ENCODE measurements at regions not wholly inside any gene's neighbourhood (a gene's known extent, or its start where the extent isn't known, plus 50 kb on each side); places are given as distances from the start of the nearest gene placed in this dataset.

- H3K9me3 ChIP-seq (replicated peaks in 1 of 2; ENCODE audit: control insufficient read depth in 2 of 2, insufficient read depth in 1 of 2, low read depth in 1 of 2, low read length in 2 of 2) = no peaks in the 10 kb centered on the region
- no peak overlapping the region for H2AK5ac ChIP-seq (ENCODE audit: low read depth, low read length)
- H3K4me2 ChIP-seq (ENCODE audit: insufficient read depth, low read length, poor library complexity, severe bottlenecking) = no peak overlapping the region
- H3K4ac ChIP-seq (ENCODE audit: low read length) = no peak overlapping the region
- H4K91ac ChIP-seq (ENCODE audit: low read depth, low read length, poor library complexity) = no peak overlapping the region
- H3K79me1 ChIP-seq (ENCODE audit: low read depth, low read length) = no peaks in the 10 kb centered on the region
- no peak overlapping the region for H4K8ac ChIP-seq (ENCODE audit: low read depth, low read length)
- H3K4me3 ChIP-seq (ENCODE audit: low read length in 2 of 2) = no peak overlapping the region
- no peak overlapping the region for H2BK15ac ChIP-seq (ENCODE audit: low read length)
- H2BK12ac ChIP-seq (ENCODE audit: low read length) = no peak overlapping the region
- no peak for DNase-seq (ENCODE audit: low spot score)
- no peak overlapping the region for H2BK120ac ChIP-seq (ENCODE audit: low read depth, low read length)
- H3K23ac ChIP-seq (ENCODE audit: low read depth, low read length, poor library complexity) = no peak overlapping the region
- no peak overlapping the region for H3K18ac ChIP-seq (ENCODE audit: low read length)
- H3K4me1 ChIP-seq (ENCODE audit: control insufficient read depth in 2 of 2, insufficient read depth in 1 of 2, low read depth in 1 of 2, low read length in 2 of 2) = no peaks in the 10 kb centered on the region
- H3K27ac ChIP-seq (replicated peaks; ENCODE audit: low read length) = no peak overlapping the region
- no peaks in the 10 kb centered on the region for H3K27me3 ChIP-seq (ENCODE audit: control insufficient read depth in 3 of 3, insufficient read depth in 3 of 3, low read depth in 1 of 3, low read length in 3 of 3)
- no peaks in the 10 kb centered on the region for H3K36me3 ChIP-seq (replicated peaks in 1 of 2; ENCODE audit: control insufficient read depth in 2 of 2, insufficient read depth in 2 of 2, low read length in 2 of 2)
- no peak overlapping the region for H3K14ac ChIP-seq (ENCODE audit: low read length)
- H2AFZ ChIP-seq (ENCODE audit: low read length) = no peak overlapping the region
- no peak overlapping the region for H2BK5ac ChIP-seq (ENCODE audit: low read length)
- H3K9ac ChIP-seq (ENCODE audit: low read depth, low read length, poor library complexity) = no peak overlapping the region
Measured at GRCh38 chr1:90273241-90273774, 278.4 kb downstream of the ZNF326 start.

DNA sequence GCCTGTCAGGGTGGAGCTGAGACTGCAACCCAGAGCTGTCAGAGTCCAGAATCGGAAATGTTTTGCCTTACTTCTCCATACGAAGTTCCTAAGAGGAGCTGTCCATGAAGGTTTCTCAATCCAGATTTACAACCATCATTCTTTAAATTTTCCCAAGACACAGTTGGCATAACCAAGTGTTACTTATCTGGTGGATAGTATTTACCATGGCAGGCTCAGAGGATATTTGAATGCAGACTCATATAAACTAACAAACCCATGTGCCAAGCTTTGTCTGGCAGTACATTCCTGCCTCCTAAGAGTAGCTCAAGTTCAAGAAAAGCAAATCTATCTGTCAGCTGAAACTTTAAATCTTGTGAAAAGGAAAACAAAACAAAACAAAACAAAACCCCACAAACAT is 267.9 kb downstream of the ZNF326 start:
- no peak overlapping the region for H3K23ac ChIP-seq (ENCODE audit: low read depth, low read length, poor library complexity)
- no peak overlapping the region for H3K4me3 ChIP-seq (ENCODE audit: low read length in 2 of 2)
- no peak overlapping the region for H3K18ac ChIP-seq (ENCODE audit: low read length)
- no peaks in the 10 kb centered on the region for H3K9me3 ChIP-seq (replicated peaks in 1 of 2; ENCODE audit: control insufficient read depth in 2 of 2, insufficient read depth in 1 of 2, low read depth in 1 of 2, low read length in 2 of 2)
- H2BK12ac ChIP-seq (ENCODE audit: low read length) = no peak overlapping the region
- H2AK5ac ChIP-seq (ENCODE audit: low read depth, low read length) = no peak overlapping the region
- no peaks in the 10 kb centered on the region for H3K79me1 ChIP-seq (ENCODE audit: low read depth, low read length)
- H3K27me3 ChIP-seq (ENCODE audit: control insufficient read depth in 3 of 3, insufficient read depth in 3 of 3, low read depth in 1 of 3, low read length in 3 of 3) = no peaks in the 10 kb centered on the region
- no peak overlapping the region for H2BK15ac ChIP-seq (ENCODE audit: low read length)
- no peak overlapping the region for H2BK120ac ChIP-seq (ENCODE audit: low read depth, low read length)
- no peaks in the 10 kb centered on the region for H3K36me3 ChIP-seq (replicated peaks in 1 of 2; ENCODE audit: control insufficient read depth in 2 of 2, insufficient read depth in 2 of 2, low read length in 2 of 2)
- H4K91ac ChIP-seq (ENCODE audit: low read depth, low read length, poor library complexity) = no peak overlapping the region
- H3K27ac ChIP-seq (replicated peaks; ENCODE audit: low read length) = no peak overlapping the region
- H3K14ac ChIP-seq (ENCODE audit: low read length) = no peak overlapping the region
- no peak overlapping the region for H3K4ac ChIP-seq (ENCODE audit: low read length)
- H3K4me1 ChIP-seq (ENCODE audit: control insufficient read depth in 2 of 2, insufficient read depth in 1 of 2, low read depth in 1 of 2, low read length in 2 of 2) = no peaks in the 10 kb centered on the region
- no peak overlapping the region for H2AFZ ChIP-seq (ENCODE audit: low read length)
- WGBS, 2 donors (ENCODE audit: extremely low coverage in 2 of 2, insufficient read length in 2 of 2, insufficient replicate concordance in 1 of 2) = no CpG with 5 or more reads among the region's 2 CpGs
- H2BK5ac ChIP-seq (ENCODE audit: low read length) = no peak overlapping the region
- no peak for DNase-seq (ENCODE audit: low spot score)
- no peak overlapping the region for H3K9ac ChIP-seq (ENCODE audit: low read depth, low read length, poor library complexity)
- H3K4me2 ChIP-seq (ENCODE audit: insufficient read depth, low read length, poor library complexity, severe bottlenecking) = no peak overlapping the region
- H4K8ac ChIP-seq (ENCODE audit: low read depth, low read length) = no peak overlapping the region

GRCh38 chr1:90262286-90262685 is 267.4 kb downstream of the ZNF326 start:
- H2BK15ac ChIP-seq (ENCODE audit: low read length) = no peak overlapping the region
- H3K4me1 ChIP-seq (ENCODE audit: control insufficient read depth in 2 of 2, insufficient read depth in 1 of 2, low read depth in 1 of 2, low read length in 2 of 2) = no peaks in the 10 kb centered on the region
- no peak overlapping the region for H3K9ac ChIP-seq (ENCODE audit: low read depth, low read length, poor library complexity)
- H2AFZ ChIP-seq (ENCODE audit: low read length) = no peak overlapping the region
- H2BK5ac ChIP-seq (ENCODE audit: low read length) = no peak overlapping the region
- no peak overlapping the region for H3K4me3 ChIP-seq (ENCODE audit: low read length in 2 of 2)
- H2AK5ac ChIP-seq (ENCODE audit: low read depth, low read length) = no peak overlapping the region
- no peak overlapping the region for H3K4ac ChIP-seq (ENCODE audit: low read length)
- H3K36me3 ChIP-seq (replicated peaks in 1 of 2; ENCODE audit: control insufficient read depth in 2 of 2, insufficient read depth in 2 of 2, low read length in 2 of 2) = no peaks in the 10 kb centered on the region
- H3K18ac ChIP-seq (ENCODE audit: low read length) = no peak overlapping the region
- no peak overlapping the region for H4K91ac ChIP-seq (ENCODE audit: low read depth, low read length, poor library complexity)
- H3K23ac ChIP-seq (ENCODE audit: low read depth, low read length, poor library complexity) = no peak overlapping the region
- no peak overlapping the region for H3K14ac ChIP-seq (ENCODE audit: low read length)
- no peak for DNase-seq (ENCODE audit: low spot score)
- H4K8ac ChIP-seq (ENCODE audit: low read depth, low read length) = no peak overlapping the region
- no peak overlapping the region for H2BK120ac ChIP-seq (ENCODE audit: low read depth, low read length)
- H3K4me2 ChIP-seq (ENCODE audit: insufficient read depth, low read length, poor library complexity, severe bottlenecking) = no peak overlapping the region
- no peak overlapping the region for H3K27ac ChIP-seq (replicated peaks; ENCODE audit: low read length)
- H3K79me1 ChIP-seq (ENCODE audit: low read depth, low read length) = no peaks in the 10 kb centered on the region
- H2BK12ac ChIP-seq (ENCODE audit: low read length) = no peak overlapping the region
- no CpG with 5 or more reads among the region's 1 CpG for WGBS, 2 donors (ENCODE audit: extremely low coverage in 2 of 2, insufficient read length in 2 of 2, insufficient replicate concordance in 1 of 2)
- H3K27me3 ChIP-seq (ENCODE audit: control insufficient read depth in 3 of 3, insufficient read depth in 3 of 3, low read depth in 1 of 3, low read length in 3 of 3) = no peaks in the 10 kb centered on the region
- H3K9me3 ChIP-seq (replicated peaks in 1 of 2; ENCODE audit: control insufficient read depth in 2 of 2, insufficient read depth in 1 of 2, low read depth in 1 of 2, low read length in 2 of 2) = no peaks in the 10 kb centered on the region

DNA sequence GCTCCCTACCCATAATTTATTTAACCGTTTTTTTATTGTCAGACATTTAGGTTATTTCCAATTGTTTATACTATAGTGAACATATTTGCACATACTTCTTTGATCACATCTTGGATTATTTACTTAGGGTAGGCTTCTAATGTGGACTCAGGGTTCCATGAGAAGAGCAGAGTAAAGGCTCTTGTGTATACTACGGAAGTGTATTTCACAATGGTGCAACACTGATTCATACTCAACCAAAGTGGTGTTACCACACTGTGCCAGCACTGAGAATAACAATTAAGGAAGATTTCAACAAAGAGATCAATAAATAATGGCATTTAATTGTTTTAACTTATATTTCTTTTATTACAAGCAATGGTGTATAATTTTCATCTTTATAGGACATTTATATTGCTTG is 251.2 kb downstream of the ZNF326 start:
- no peak overlapping the region for H3K23ac ChIP-seq (ENCODE audit: low read depth, low read length, poor library complexity)
- H3K4me3 ChIP-seq (ENCODE audit: low read length in 2 of 2) = no peak overlapping the region
- H3K14ac ChIP-seq (ENCODE audit: low read length) = no peak overlapping the region
- H2BK120ac ChIP-seq (ENCODE audit: low read depth, low read length) = no peak overlapping the region
- no peak overlapping the region for H2AFZ ChIP-seq (ENCODE audit: low read length)
- H3K27ac ChIP-seq (replicated peaks; ENCODE audit: low read length) = no peak overlapping the region
- H3K79me1 ChIP-seq (ENCODE audit: low read depth, low read length) = no peaks in the 10 kb centered on the region
- H2BK12ac ChIP-seq (ENCODE audit: low read length) = no peak overlapping the region
- H3K4me2 ChIP-seq (ENCODE audit: insufficient read depth, low read length, poor library complexity, severe bottlenecking) = no peak overlapping the region
- no peaks in the 10 kb centered on the region for H3K4me1 ChIP-seq (ENCODE audit: control insufficient read depth in 2 of 2, insufficient read depth in 1 of 2, low read depth in 1 of 2, low read length in 2 of 2)
- no peak overlapping the region for H2AK5ac ChIP-seq (ENCODE audit: low read depth, low read length)
- WGBS, 2 donors (ENCODE audit: extremely low coverage in 2 of 2, insufficient read length in 2 of 2, insufficient replicate concordance in 1 of 2) = no CpG with 5 or more reads among the region's 2 CpGs
- no peak overlapping the region for H4K91ac ChIP-seq (ENCODE audit: low read depth, low read length, poor library complexity)
- DNase-seq (ENCODE audit: low spot score) = no peak
- no peak overlapping the region for H3K4ac ChIP-seq (ENCODE audit: low read length)
- H2BK15ac ChIP-seq (ENCODE audit: low read length) = no peak overlapping the region
- no peaks in the 10 kb centered on the region for H3K27me3 ChIP-seq (ENCODE audit: control insufficient read depth in 3 of 3, insufficient read depth in 3 of 3, low read depth in 1 of 3, low read length in 3 of 3)
- no peaks in the 10 kb centered on the region for H3K9me3 ChIP-seq (replicated peaks in 1 of 2; ENCODE audit: control insufficient read depth in 2 of 2, insufficient read depth in 1 of 2, low read depth in 1 of 2, low read length in 2 of 2)
- H3K36me3 ChIP-seq (replicated peaks in 1 of 2; ENCODE audit: control insufficient read depth in 2 of 2, insufficient read depth in 2 of 2, low read length in 2 of 2) = no peaks in the 10 kb centered on the region
- H3K9ac ChIP-seq (ENCODE audit: low read depth, low read length, poor library complexity) = no peak overlapping the region
- H2BK5ac ChIP-seq (ENCODE audit: low read length) = no peak overlapping the region
- no peak overlapping the region for H3K18ac ChIP-seq (ENCODE audit: low read length)
- H4K8ac ChIP-seq (ENCODE audit: low read depth, low read length) = no peak overlapping the region
